Upper lobe of right lung (tissue), 1 donor: ENCODE measurements at regions not wholly inside any gene's neighbourhood (a gene's known extent, or its start where the extent isn't known, plus 50 kb on each side); places are given as distances from the start of the nearest gene placed in this dataset.
A peak's percentile ranks its signal among the peaks of the same experiment; 100 is the strongest.

ENCODE experiments used
- ATAC-seq: fragments of 200-7000 bp; cut with Tn5 transposase; one replicate; pipeline ENCODE4 v1.9.1; 2020; ENCODE audit warnings: mild to moderate bottlenecking, moderate library complexity
- DNase-seq: peaks from one replicate; pipeline ENCODE4 v3.0.0-alpha.2; 2020
- H3K27ac ChIP-seq: fragments of 200-600 bp; one replicate; pipeline ENCODE4 v1.8.0; 2022
- H3K27me3 ChIP-seq: fragments of 200-600 bp; one replicate; pipeline ENCODE4 v1.8.0; 2022; ENCODE audit warnings: mild to moderate bottlenecking
- H3K36me3 ChIP-seq: fragments of 200-600 bp; one replicate; pipeline ENCODE4 v1.8.0; 2022
- H3K4me1 ChIP-seq: fragments of 200-600 bp; one replicate; pipeline ENCODE4 v1.8.0; 2022
- H3K4me3 ChIP-seq: fragments of 200-600 bp; one replicate; pipeline ENCODE4 v1.8.0; 2022; ENCODE audit warnings: mild to moderate bottlenecking
- H3K9me3 ChIP-seq: fragments of 200-600 bp; one replicate; pipeline ENCODE4 v1.8.0; 2022
- intact Hi-C: fragments of 100-400 bp; cut with DNase I; formaldehyde crosslinking; loops from one replicate; pipeline ENCODE4 v1.11.0; 2022
- TF ChIP-seq, protein P1 (sequence below): fragments of 200-600 bp; IDR thresholded peaks from one replicate; pipeline ENCODE4 v1.8.0; 2022; ENCODE audit warnings: antibody characterized with exemption
- donor health status: DM: no; HTN: yes; CAD: no; lungs with severe emphysema.

DNA sequence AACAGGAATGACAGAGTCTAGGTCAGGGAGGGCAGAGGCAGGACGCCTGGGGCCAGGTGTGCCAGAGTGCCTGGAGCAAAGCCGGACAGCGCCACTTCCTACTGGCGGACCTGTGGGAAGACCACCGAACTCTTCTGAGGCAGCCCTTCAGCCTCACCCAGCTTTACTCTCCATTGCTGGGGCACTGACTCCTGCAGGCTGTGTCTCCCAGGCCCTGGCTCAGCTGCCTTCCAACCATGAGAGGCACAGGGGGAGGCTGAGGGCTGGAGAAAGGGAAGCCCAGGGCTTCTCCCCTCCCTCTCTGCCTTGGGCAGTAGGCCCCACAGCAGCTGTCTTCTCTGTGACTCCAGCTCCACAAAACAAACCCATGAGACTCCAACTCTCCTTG, 139.6 kb upstream of the UNC5B start:
- no peaks in the 10 kb centered on the region for H3K36me3 ChIP-seq
- intact Hi-C loops = no loop called here
- ATAC-seq = no peak
- TF ChIP-seq, protein P1, sequence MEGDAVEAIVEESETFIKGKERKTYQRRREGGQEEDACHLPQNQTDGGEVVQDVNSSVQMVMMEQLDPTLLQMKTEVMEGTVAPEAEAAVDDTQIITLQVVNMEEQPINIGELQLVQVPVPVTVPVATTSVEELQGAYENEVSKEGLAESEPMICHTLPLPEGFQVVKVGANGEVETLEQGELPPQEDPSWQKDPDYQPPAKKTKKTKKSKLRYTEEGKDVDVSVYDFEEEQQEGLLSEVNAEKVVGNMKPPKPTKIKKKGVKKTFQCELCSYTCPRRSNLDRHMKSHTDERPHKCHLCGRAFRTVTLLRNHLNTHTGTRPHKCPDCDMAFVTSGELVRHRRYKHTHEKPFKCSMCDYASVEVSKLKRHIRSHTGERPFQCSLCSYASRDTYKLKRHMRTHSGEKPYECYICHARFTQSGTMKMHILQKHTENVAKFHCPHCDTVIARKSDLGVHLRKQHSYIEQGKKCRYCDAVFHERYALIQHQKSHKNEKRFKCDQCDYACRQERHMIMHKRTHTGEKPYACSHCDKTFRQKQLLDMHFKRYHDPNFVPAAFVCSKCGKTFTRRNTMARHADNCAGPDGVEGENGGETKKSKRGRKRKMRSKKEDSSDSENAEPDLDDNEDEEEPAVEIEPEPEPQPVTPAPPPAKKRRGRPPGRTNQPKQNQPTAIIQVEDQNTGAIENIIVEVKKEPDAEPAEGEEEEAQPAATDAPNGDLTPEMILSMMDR = no peak
- H3K9me3 ChIP-seq = no peaks in the 10 kb centered on the region
- no peak overlapping the region for H3K27ac ChIP-seq
- DNase-seq = peak; percentile 40
- no peak overlapping the region for H3K4me3 ChIP-seq
- H3K27me3 ChIP-seq = no peaks in the 10 kb centered on the region
- no peaks in the 10 kb centered on the region for H3K4me1 ChIP-seq

DNA sequence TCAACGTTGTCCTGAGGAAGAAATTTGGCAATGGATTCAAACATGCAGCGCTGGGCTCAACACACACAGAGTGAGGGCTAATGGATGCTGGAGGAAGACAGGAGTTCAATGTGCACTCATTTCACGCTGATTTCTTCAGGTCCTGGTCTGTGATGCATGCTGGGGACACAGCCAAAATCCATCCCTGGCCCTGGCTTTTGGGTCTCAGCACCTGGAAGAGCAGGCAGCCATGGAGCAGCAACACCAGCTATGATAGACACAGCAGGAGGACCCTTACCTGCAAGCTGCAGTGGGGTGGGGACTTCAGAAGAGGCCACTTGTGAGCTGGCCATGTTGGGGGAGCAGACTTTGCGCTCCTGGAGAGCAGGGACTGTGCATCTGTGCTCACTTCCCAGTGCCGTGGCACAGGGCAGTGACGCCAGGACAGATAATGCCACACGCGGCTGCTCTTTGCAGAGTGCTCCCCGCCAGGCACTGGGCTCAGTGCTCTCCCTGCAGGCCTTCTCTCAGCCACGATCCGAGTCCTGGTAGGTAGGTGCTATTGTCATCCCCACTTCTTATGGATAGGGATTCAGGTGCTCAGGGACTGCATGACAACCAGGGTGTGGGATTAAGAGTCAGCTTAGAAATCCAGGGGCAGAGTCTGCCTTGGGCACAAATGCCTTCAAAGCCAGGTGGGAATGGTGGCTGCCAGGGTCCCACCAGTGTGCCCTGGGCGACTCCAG, 138.8 kb upstream of the UNC5B start:
- Histone ChIP-seq H3K4me1 (no peaks in the 10 kb centered on the region), H3K9me3 (no peaks in the 10 kb centered on the region), H3K36me3 (no peaks in the 10 kb centered on the region), H3K4me3 (no peak overlapping the region), H3K27ac (no peak overlapping the region), H3K27me3 (no peaks in the 10 kb centered on the region)
- intact Hi-C loops = no loop called here
- ATAC-seq (no peak), DNase-seq (peak; percentile 53)
- TF ChIP-seq, protein P1 = no peak

DNA sequence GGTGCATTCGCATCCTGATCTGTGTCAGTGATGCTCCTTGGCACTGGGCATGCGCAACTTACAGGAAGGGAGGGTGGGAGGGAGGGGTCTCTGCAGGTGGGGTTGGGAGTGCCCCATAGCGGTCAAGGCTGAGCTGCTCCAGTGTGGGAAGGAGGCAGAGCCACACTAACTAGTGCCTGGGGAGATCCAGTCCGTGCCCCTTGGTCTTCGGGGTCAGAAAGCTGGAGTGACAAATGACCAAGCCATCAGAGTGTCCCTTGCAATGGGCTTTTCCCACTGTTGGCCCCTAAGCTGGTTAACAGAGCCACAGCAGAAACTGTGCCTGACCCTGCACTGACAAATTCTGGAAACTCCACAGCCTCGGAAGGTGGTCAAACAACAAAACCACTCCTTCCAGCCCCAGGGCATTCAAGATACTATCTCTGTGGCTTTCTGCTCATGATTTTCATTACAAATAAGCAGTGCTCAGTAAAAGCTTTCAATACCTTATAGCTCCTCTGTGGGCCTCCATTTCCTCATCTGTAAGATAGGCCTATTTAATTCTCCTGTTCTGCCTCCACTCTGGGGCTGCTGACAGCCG, 138.1 kb upstream of the UNC5B start:
- TF ChIP-seq, protein P1 = no peak
- Histone ChIP-seq H3K9me3 (no peaks in the 10 kb centered on the region), H3K27me3 (no peaks in the 10 kb centered on the region), H3K27ac (no peak overlapping the region), H3K4me3 (no peak overlapping the region), H3K36me3 (no peaks in the 10 kb centered on the region), H3K4me1 (no peaks in the 10 kb centered on the region)
- ATAC-seq (no peak), DNase-seq (peak; percentile 27)
- intact Hi-C loops = no loop called here

DNA sequence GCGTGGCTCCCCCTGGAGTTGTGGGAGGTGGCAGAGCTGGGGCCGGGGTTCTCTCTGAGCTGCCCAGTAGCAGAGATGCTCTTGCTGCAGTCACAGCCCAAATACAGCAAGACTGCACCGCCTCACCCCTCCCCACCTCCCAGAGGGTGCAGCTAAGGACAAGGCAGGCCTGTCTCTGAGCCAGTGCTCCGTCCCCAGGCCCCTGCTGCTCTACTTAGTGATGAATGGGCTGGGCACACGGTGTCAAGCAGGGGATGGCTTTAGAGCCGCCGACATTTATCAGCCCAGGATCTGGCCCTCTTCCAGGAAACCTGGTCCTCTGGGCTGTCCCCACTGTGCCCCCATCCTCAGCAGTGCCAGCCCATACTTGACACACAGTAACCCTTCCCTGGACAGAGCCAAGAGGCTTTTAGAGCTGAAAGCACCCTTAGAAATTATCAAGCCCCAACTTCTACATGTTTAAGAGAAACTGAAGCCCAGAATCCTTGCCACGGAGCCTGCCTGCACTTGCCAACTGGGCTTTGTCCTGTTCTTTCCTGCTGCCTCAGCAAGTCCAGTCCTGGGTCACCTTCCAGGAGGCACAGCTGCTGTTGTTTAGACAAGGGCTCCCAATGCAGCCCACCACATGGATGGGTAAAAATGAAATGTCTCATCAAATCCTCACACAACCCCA, 137.1 kb upstream of the UNC5B start:
- ATAC-seq = no peak
- Histone ChIP-seq H3K4me3 (no peak overlapping the region), H3K27me3 (no peaks in the 10 kb centered on the region), H3K9me3 (no peaks in the 10 kb centered on the region), H3K4me1 (no peaks in the 10 kb centered on the region), H3K27ac (no peak overlapping the region), H3K36me3 (no peaks in the 10 kb centered on the region)
- intact Hi-C loops = no loop called here
- TF ChIP-seq, protein P1 = no peak
- DNase-seq = peak; percentile 40

DNA sequence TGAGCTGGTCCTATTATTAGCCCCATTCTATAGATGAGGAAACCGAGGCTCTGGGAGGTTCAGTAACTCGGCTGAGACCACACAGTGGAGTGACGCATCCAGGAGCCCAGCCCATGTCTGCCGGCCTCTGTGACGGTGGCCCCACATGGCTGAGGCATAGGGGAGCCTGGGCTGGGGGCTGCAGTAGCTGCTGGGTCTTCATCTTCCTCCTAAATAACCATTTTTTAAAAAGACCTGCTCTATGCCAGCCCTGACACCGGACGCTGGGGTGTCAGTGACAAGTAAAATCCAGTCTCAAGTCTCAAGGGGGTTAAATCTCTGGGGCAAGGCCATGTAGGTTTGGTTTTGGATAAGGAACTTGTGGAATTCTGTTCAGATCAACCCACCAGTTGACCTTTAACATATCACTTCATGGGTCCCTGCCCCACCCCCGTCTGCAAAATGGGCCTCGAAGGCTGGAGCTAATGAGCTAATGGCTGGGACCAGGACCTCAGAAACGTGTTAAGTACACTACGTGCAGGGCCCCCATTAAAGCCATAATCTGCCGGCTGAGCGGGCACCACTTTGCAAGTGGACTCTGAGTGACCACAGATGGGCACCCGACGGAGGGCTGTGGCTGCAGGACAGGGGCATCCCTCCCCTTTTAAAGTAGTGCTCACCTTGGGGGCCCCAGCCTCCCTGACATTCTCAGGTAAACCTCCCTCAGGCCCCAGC, 136.5 kb upstream of the UNC5B start:
- Histone ChIP-seq H3K27me3 (no peaks in the 10 kb centered on the region), H3K4me1 (no peaks in the 10 kb centered on the region), H3K9me3 (no peaks in the 10 kb centered on the region), H3K27ac (no peak overlapping the region), H3K4me3 (no peak overlapping the region), H3K36me3 (no peaks in the 10 kb centered on the region)
- intact Hi-C loops = no loop called here
- ATAC-seq (no peak), DNase-seq (peak; percentile 44)
- TF ChIP-seq, protein P1 = no peak
